NCI-H526 treated with DMSO at 0.1 percent for 48 hours (cell line): ENCODE measurements at regions not wholly inside any gene's neighbourhood (a gene's known extent, or its start where the extent isn't known, plus 50 kb on each side); places are given as distances from the start of the nearest gene placed in this dataset.

Source experiments
- DNase-seq: peaks from one replicate; lab custom pipeline; 2025; lab: John Stamatoyannopoulos, UW

DNA sequence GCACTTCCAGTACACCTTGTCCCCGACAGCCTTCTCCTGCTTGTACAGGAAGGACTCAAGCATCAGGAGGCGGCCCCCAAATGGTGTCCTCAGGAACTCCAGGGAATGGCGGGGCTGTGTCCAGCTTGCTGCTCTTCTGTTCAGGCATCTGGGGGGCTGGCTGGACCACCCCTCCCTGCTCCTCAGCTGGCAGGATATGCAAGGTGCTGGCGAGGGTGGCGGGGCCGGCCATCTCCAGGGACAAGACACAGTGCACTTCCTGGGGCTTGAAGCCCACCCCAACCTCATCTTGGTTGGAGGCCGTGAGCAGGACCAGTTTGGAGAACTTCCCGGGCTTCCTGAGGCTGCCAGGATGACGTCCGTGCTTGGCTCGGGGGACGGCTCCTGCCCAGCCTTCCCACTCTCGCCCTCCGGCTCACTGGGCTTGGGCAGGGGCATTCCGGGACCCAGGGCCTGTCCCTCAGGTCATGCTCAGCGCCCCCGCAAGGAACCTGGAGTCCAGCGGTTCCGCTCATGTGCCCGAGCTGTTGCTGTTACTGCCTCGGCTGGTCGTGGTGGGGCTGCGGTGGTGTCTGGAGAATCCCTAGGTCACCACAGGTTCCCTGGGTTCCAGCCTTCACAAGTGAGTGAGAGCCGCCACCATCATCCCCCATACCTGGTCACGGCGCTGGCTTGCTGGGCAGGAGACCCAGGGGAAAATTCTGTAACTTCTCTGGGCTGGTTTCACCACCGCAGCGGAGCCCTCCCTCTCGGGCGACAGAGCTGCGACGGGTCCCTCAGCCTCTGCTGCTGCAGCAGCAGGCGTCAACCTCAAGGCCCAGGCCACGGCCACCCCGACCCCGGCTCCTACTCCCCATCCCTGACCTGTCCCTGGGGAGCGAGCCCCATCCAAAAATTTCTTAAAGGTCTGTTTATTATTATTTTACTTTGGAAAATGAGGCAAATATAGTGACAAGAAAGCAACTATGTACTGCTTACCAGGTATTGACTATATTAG, 82.8 kb upstream of the FXR1 start:
- DNase-seq: no peak

DNA sequence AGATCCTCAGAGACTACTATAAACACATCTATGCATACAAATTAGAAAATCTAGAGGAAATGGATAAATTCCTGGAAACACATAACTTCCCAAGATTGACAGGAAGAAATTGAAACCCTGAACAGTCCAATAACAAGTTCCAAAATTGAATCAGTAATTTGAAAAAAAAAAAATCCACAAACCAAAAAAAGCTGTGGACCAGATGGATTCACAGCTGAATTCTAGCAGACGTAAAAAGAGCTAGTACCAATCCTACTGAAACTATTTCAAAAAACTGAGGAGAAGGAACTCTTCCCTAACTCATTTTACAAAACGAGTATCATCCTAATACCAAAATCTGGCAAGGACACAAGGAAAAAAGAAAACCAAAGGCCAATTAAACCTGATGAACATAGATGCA, 77.0 kb upstream of the FXR1 start:
- DNase-seq: no peak

DNA sequence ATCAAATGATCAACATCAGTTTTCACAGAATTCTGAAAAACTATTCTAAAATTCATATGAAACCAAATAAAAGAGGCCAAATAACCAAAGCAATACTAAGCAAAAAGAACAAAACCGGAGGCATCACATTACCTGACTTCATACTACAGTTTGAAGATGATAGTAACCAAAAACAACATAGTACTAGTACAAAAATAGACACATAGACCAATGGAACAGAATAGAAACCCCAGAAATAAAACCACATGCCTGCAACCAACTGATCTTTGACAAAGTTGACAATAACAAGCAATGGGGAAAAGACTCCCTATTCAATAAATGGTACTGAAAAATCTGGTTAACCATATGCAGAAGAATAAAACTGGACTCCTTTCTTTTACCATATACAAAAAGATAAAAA, 75.7 kb upstream of the FXR1 start:
- no peak for DNase-seq

DNA sequence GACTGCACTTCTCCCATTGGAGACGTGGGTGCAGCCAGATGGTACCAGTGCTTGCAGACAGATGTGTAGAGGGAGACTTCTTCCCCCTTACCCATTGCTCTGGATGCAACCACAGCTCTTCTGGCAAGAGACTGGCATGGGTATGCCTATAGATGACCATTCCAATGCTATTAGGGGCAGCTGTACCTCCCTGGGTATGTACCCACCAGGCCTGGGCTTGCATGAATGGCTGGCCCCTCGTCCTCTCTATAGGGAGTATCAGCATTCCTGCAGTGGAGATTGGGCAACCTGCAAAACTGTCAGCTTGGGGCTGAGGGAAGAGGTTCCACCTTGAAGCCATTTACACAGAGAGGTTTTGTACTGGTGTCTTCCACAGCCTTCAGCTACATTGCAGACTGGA, 57.6 kb upstream of the FXR1 start:
- no peak for DNase-seq

- peak; percentile 2 for DNase-seq
Measured at GRCh38 chr3:180855364-180855763, 57.1 kb upstream of the FXR1 start.

GRCh38 chr3:180855956-180856355, 56.5 kb upstream of the FXR1 start:
- no peak for DNase-seq

DNA sequence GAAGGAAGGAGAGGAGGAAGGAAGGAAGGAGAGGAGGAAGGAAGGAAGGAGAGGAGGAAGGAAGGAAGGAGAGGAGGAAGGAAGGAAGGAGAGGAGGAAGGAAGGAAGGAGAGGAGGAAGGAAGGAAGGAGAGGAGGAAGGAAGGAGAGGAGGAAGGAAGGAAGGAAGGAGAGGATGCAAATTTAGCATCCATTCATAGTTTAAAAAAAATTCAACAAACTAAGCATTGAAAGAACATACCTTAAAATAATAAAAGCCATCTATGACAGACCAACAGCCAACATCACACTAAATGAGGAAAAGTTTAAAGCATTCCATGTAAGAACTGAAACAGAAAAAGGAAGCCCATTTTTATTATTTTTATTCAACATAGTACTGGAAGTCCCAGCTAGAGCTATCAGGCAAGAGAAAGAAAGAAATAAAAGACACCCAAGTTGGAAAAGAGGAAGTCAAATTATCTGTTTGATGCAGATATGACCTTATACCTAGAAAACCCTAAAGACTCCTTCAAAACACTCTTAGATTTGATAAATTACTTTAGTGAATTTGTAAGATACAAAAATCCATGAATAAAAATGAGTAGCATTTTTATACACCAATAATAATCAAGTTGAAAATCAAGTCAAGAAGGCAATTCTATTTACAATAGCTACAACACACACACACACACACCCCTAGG, 52.2 kb upstream of the FXR1 start:
- no peak for DNase-seq
